HAP-1 (cell line): ENCODE measurements at regions not wholly inside any gene's neighbourhood (a gene's known extent, or its start where the extent isn't known, plus 50 kb on each side); places are given as distances from the start of the nearest gene placed in this dataset.
"Not testable (repeated sequence)": the region's sequence is repeated elsewhere in the genome, so short reads cannot be mapped to it uniquely, and the experiment has no call there.

Source experiments
- DNase-seq, 2 experiments: peaks; one replicate each; pipeline ENCODE4 v3.0.0-alpha.2; 2016 to 2020; ENCODE audit warnings: low spot score in 2 of 2
- H3K27me3 ChIP-seq: fragments of 250-450 bp; sonication (Bioruptor Pico); 2 replicates; pipeline ENCODE4 v1.5.1; 2020; ENCODE audit warnings: low read depth, mild to moderate bottlenecking, moderate library complexity
- H3K36me3 ChIP-seq: fragments of 250-450 bp; sonication (Bioruptor Pico); replicated peaks from 2 replicates; pipeline ENCODE4 v1.5.1; 2020; ENCODE audit warnings: mild to moderate bottlenecking
- H3K4me1 ChIP-seq: fragments of 250-450 bp; sonication (Bioruptor Pico); 2 replicates; pipeline ENCODE4 v1.5.1; 2020; ENCODE audit warnings: mild to moderate bottlenecking
- H3K4me3 ChIP-seq: fragments of 250-450 bp; sonication (Bioruptor Pico); 2 replicates; pipeline ENCODE4 v1.5.1; 2020; ENCODE audit warnings: mild to moderate bottlenecking, moderate library complexity
- H3K9me3 ChIP-seq: fragments of 250-450 bp; sonication (Bioruptor Pico); 2 replicates; pipeline ENCODE4 v1.5.1; 2020; ENCODE audit warnings: mild to moderate bottlenecking, moderate library complexity
- in situ Hi-C: fragments of 300-500 bp; cut with MboI; formaldehyde crosslinking; loops from 3 replicates; pipeline ENCODE4 v1.14.3; 2020; ENCODE audit warnings: low sequenced_read_pairs, inconsistent platforms, mixed read lengths

DNA sequence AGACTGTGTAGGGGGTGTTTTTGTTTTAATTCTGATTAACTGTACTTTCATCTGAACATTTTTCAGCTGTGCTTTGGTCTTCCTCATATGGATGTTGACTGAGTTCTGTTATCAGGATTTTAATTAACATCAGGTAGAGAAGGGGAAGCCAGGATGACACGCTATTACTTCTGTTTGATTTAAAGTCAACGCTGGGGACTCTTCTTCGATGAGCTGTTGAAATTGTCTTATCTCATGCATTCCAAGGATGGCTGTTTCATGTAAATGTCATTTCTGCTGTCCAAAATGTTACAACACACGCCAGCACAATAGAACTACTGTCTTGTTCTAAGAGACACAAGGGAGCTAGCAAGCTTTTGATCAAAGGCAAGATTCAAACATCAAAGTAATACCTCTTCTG lies 263.3 kb upstream of the CDH5 start:
- in situ Hi-C loops: no loop called here
- no peaks in the 10 kb centered on the region for H3K4me1 ChIP-seq
- no peaks in the 10 kb centered on the region for H3K36me3 ChIP-seq
- no peak overlapping the region for H3K4me3 ChIP-seq
- no peak for DNase-seq
- no peaks in the 10 kb centered on the region for H3K27me3 ChIP-seq
- H3K9me3 ChIP-seq: no peaks in the 10 kb centered on the region

GRCh38 chr16:66099306-66099705 lies 267.2 kb upstream of the CDH5 start:
- H3K36me3 ChIP-seq: no peaks in the 10 kb centered on the region
- no peaks in the 10 kb centered on the region for H3K9me3 ChIP-seq
- no peak for DNase-seq
- in situ Hi-C loops: no loop called here
- H3K4me1 ChIP-seq: no peaks in the 10 kb centered on the region
- no peak overlapping the region for H3K4me3 ChIP-seq
- H3K27me3 ChIP-seq: no peaks in the 10 kb centered on the region

- Histone ChIP-seq H3K9me3 (no peaks in the 10 kb centered on the region), H3K4me1 (no peaks in the 10 kb centered on the region), H3K36me3 (no peaks in the 10 kb centered on the region), H3K4me3 (no peak overlapping the region), H3K27me3 (no peaks in the 10 kb centered on the region)
- in situ Hi-C loops: no loop called here
- no peak for DNase-seq
These were observed 268.7 kb upstream of the CDH5 start for GRCh38 chr16:66097751-66098150.

DNA sequence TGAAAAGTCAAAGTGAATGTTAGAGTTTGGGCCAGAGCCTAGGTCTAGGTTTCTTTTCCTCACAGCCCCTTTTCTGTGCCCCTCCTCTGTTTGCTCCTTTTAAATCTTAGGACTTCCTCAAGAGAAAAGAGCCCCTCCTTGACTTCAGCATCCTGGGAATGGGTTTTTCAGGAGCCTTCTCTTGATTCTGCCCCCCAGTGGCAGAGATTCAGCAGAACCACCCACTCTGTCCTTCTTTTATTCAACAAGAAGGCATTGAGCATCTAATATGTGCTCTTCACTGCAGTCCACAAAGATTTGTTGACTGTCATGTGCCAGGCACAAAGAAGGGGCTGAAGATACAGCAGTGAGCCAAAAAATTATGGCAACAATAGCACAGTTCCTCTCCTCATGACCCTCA lies 270.8 kb upstream of the CDH5 start:
- no peaks in the 10 kb centered on the region for H3K36me3 ChIP-seq
- no peaks in the 10 kb centered on the region for H3K27me3 ChIP-seq
- no peak overlapping the region for H3K4me3 ChIP-seq
- in situ Hi-C loops: no loop called here
- no peaks in the 10 kb centered on the region for H3K4me1 ChIP-seq
- DNase-seq: no peak
- H3K9me3 ChIP-seq: no peaks in the 10 kb centered on the region

DNA sequence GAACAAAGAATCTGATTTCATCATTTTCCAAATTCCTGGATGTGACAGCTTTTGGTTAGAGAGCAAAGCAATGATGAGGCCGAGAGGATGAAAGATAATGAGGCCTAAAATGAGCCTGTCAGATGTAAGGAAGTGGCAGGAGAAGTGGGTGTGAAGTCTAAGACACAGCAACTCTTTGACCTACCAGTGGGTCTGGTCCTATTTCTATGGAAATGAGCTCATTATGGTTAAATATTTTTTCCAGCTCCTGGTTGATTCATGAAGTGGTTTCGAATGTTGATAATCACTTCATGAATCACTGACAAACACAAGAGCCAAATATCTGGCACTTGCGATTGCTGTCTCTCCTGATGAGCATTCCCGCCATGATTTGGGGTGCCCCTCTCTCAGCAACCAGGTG lies 273.3 kb upstream of the CDH5 start:
- Histone ChIP-seq H3K9me3 (no peaks in the 10 kb centered on the region), H3K4me3 (no peak overlapping the region), H3K4me1 (no peaks in the 10 kb centered on the region), H3K27me3 (no peaks in the 10 kb centered on the region), H3K36me3 (no peaks in the 10 kb centered on the region)
- in situ Hi-C loops: no loop called here
- DNase-seq: no peak

DNA sequence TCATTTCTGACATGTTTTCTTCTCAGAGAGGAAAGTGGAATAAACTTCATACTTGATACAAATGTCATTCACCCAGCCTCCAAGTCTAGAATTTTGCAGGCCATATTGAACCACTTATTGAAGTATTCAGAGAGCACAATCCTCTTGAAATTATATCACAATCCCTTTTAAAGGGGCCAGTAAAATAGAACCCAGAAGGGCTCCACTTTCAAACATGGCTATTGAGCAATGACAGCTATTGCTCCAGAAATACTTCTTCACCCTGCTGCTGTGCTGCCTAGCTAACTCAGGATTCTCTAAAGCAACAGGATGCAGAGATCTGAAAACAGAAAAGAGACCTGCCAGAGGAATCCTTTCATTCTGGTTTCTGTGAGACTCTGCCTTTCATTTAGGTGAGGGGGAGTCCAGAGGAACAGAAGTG lies 275.0 kb upstream of the CDH5 start:
- in situ Hi-C loops: no loop called here
- no peaks in the 10 kb centered on the region for H3K4me1 ChIP-seq

DNA sequence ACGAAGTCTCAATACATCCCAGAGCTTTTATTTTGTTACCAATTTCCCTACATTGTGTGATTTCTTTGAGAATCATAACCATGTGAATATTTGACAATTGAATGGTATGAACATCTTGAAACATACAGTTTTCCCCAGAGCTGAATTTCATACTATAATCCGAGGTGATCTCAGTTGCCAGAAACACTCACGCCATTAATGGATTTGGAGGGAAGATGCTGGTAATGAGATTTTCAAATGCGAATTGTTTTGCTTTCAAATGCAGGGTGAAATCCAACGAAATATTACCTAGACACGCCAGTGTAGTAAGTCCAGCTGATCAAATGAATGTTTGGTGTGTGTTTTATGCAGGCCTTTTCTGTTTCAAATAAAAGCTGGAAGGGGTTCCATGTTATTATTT lies 277.8 kb upstream of the CDH5 start:
- DNase-seq: no peak
- Histone ChIP-seq H3K27me3 (no peaks in the 10 kb centered on the region), H3K9me3 (no peaks in the 10 kb centered on the region), H3K4me3 (no peak overlapping the region), H3K36me3 (no peaks in the 10 kb centered on the region), H3K4me1 (no peaks in the 10 kb centered on the region)
- in situ Hi-C loops: no loop called here

More for the DNA sequence above, 275.0 kb upstream of the CDH5 start:
- Histone ChIP-seq H3K27me3 (no peaks in the 10 kb centered on the region), H3K4me3 (no peak overlapping the region), H3K9me3 (no peaks in the 10 kb centered on the region), H3K36me3 (no peaks in the 10 kb centered on the region)
- no peak for DNase-seq

DNA sequence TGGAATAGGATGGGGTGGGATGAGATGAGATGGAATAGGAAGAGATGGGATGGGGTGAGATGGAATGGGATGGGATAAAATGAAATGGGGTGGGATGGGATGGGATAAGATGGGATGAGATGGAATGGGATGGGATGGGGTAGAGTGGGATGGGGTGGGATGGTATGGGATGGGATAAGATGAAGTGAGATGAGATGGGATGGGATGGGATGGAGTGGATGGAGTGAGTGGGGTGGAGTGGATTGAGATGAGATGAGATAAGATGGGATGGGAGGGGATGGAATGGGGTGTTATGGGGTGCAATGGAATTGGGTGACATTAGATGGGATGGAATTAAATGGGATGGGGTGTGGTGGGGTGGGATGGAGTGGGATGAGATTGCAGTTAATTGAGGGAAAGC lies 279.2 kb upstream of the CDH5 start:
- Histone ChIP-seq H3K4me1 (no peaks in the 10 kb centered on the region), H3K4me3 (no peak overlapping the region), H3K36me3 (no peaks in the 10 kb centered on the region), H3K27me3 (no peaks in the 10 kb centered on the region), H3K9me3 (no peaks in the 10 kb centered on the region)
- no peak for DNase-seq
- in situ Hi-C loops: no loop called here

DNA sequence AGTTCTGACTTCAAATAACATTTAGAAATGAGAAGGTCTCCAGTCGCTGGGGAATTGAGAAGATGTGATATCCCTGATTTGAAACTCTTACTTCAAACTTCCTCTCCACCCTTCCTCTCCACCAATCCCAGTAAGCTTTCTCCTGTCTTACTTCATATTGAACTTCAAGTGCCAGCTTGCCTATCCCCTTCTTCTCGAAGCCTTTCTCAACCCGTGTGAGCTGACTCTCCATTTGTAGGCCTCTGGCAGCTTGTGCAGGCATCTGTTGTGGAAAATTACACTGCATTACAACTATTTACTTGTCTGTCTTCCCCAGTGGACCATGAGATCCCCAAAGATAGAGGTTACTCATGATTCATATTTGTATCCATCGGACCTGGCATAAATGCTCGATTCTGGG lies 280.8 kb upstream of the CDH5 start:
- in situ Hi-C loops: no loop called here
- Histone ChIP-seq H3K9me3 (no peaks in the 10 kb centered on the region), H3K4me3 (no peak overlapping the region), H3K27me3 (no peaks in the 10 kb centered on the region), H3K4me1 (no peaks in the 10 kb centered on the region), H3K36me3 (no peaks in the 10 kb centered on the region)
- no peak for DNase-seq

GRCh38 chr16:66084731-66085130 lies 281.8 kb upstream of the CDH5 start:
- H3K36me3 ChIP-seq, in situ Hi-C loops, H3K9me3 ChIP-seq, H3K4me1 ChIP-seq, DNase-seq, H3K27me3 ChIP-seq, H3K4me3 ChIP-seq: not testable (repeated sequence)

DNA sequence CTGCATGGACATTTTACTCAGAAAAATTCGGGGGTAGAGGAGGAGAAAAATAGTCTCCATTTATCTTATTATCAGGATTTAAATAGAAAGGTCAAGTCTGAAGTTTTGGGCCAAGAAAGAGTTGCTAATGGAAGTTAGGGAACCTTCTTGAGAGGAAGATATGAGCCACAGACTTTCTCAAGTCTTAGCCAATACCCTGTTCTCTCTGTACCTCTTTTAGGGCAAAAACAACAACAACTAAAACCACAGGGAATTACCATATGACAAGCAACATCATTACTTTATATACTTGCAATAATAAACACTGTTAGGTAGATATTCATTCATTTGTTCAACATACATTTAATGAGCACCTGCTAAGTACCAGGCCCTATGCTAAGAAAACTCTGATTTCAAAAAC lies 282.2 kb upstream of the CDH5 start:
- Histone ChIP-seq H3K4me3 (no peak overlapping the region), H3K27me3 (no peaks in the 10 kb centered on the region), H3K9me3 (no peaks in the 10 kb centered on the region), H3K4me1 (no peaks in the 10 kb centered on the region), H3K36me3 (no peaks in the 10 kb centered on the region)
- in situ Hi-C loops: no loop called here
- DNase-seq: no peak

- Histone ChIP-seq H3K4me3 (no peak overlapping the region), H3K9me3 (no peaks in the 10 kb centered on the region), H3K4me1 (no peaks in the 10 kb centered on the region), H3K36me3 (no peaks in the 10 kb centered on the region), H3K27me3 (no peaks in the 10 kb centered on the region)
- in situ Hi-C loops: no loop called here
- DNase-seq: no peak
These were observed 283.3 kb upstream of the CDH5 start for GRCh38 chr16:66083171-66083570.

DNA sequence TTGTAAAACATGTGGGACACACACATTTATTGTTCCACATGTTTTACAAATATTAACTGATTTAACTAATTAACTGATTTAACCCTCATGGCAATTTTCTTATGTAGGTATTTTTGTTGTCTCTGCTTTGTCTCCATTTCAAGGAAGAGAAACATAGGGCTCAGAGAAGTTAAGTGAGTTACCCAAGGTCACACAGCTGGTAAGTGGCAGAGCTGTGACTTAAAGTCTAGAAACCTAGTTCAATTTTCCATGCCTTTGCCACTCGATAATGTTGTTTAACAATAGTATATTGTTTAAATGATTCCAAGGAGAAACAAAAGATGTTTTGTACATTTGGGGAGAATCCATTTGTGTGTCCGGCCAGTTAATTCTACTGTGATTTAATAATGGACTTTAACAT lies 284.1 kb upstream of the CDH5 start:
- Histone ChIP-seq H3K9me3 (no peaks in the 10 kb centered on the region), H3K36me3 (no peaks in the 10 kb centered on the region), H3K4me3 (no peak overlapping the region), H3K27me3 (no peaks in the 10 kb centered on the region), H3K4me1 (no peaks in the 10 kb centered on the region)
- no peak for DNase-seq
- in situ Hi-C loops: no loop called here

GRCh38 chr16:66081775-66082366 lies 284.6 kb upstream of the CDH5 start:
- in situ Hi-C loops: no loop called here

GRCh38 chr16:66079671-66080334 lies 286.7 kb upstream of the CDH5 start:
- DNase-seq: no peak
- H3K36me3 ChIP-seq: no peaks in the 10 kb centered on the region
- no peaks in the 10 kb centered on the region for H3K27me3 ChIP-seq
- in situ Hi-C loops: no loop called here
- no peaks in the 10 kb centered on the region for H3K9me3 ChIP-seq
- no peaks in the 10 kb centered on the region for H3K4me1 ChIP-seq
- no peak overlapping the region for H3K4me3 ChIP-seq

More at GRCh38 chr16:66081775-66082366, 284.6 kb upstream of the CDH5 start:
- Histone ChIP-seq H3K4me3 (no peak overlapping the region), H3K4me1 (no peaks in the 10 kb centered on the region), H3K27me3 (no peaks in the 10 kb centered on the region), H3K9me3 (no peaks in the 10 kb centered on the region), H3K36me3 (no peaks in the 10 kb centered on the region)
- DNase-seq: no peak
